Lung (tissue), 11 donors: ENCODE measurements at regions not wholly inside any gene's neighbourhood (a gene's known extent, or its start where the extent isn't known, plus 50 kb on each side); places are given as distances from the start of the nearest gene placed in this dataset.

Experiments used
- ATAC-seq: fragments of 200-7000 bp; cut with Tn5 transposase; one replicate; pipeline ENCODE4 v1.9.1; 2020; ENCODE audit warnings: moderate number of reproducible peaks; ENCODE audit not compliant: insufficient read depth, low FRiP score
- DNase-seq, 3 donors: peaks; one replicate each; pipeline ENCODE4 v3.0.0-alpha.2; 2013 to 2017
- H3K27ac ChIP-seq, 2 donors: one replicate each; pipeline ENCODE4 v1.5.1; 2013; ENCODE audit warnings: mild to moderate bottlenecking in 2 of 2, moderate library complexity in 2 of 2, control low read depth in 1 of 2, inconsistent platforms in 1 of 2, low read depth in 1 of 2, low read length in 1 of 2
- H3K27me3 ChIP-seq, 3 donors: one replicate each; pipeline ENCODE4 v1.5.1; 2013; ENCODE audit warnings: low read length in 2 of 3; ENCODE audit not compliant: control insufficient read depth in 3 of 3, insufficient read depth in 3 of 3
- H3K36me3 ChIP-seq, 4 donors: one replicate each; pipeline ENCODE4 v1.5.1; 2013; ENCODE audit warnings: low read length in 4 of 4, mild to moderate bottlenecking in 1 of 4, moderate library complexity in 1 of 4; ENCODE audit not compliant: control insufficient read depth in 4 of 4, insufficient read depth in 4 of 4
- H3K4me1 ChIP-seq, 5 donors: one replicate each; pipeline ENCODE4 v1.5.1; 2013; ENCODE audit warnings: low read length in 5 of 5, mild to moderate bottlenecking in 2 of 5, moderate library complexity in 1 of 5; ENCODE audit not compliant: control insufficient read depth in 5 of 5, insufficient read depth in 5 of 5
- H3K4me3 ChIP-seq: one replicate; pipeline ENCODE4 v1.5.1; 2013; ENCODE audit warnings: mild to moderate bottlenecking, control low read depth, moderate library complexity
- H3K9ac ChIP-seq, 2 donors: one replicate each; pipeline ENCODE4 v1.5.1; 2013; ENCODE audit warnings: low read length in 2 of 2, control low read depth in 1 of 2; ENCODE audit not compliant: insufficient read depth in 1 of 2
- H3K9me3 ChIP-seq, 4 donors: one replicate each; pipeline ENCODE4 v1.5.1; 2013; ENCODE audit warnings: low read length in 3 of 4, mild to moderate bottlenecking in 1 of 4, moderate library complexity in 1 of 4; ENCODE audit not compliant: control insufficient read depth in 4 of 4, insufficient read depth in 3 of 4
- WGBS, 2 donors: extraction: QIAGEN DNeasy Blood & Tissue Kit; methylation state at CpG; one replicate each; pipeline ENCODE4 v1.1.7; 2013; 5-methylcytosine and 5-hydroxymethylcytosine counted together
- TF ChIP-seq, protein P1 (sequence below): IDR thresholded peaks from 2 replicates; pipeline ENCODE4 v1.5.1; 2012; ENCODE audit warnings: mild to moderate bottlenecking; ENCODE audit errors: control extremely low read depth, extremely low read depth
- donor health status: control.
- donor health status: control.
- donor health status: Bipolar disorder and iron deficiency.
- donor health status: healthy.
- donor health status: DM: yes; HTN: yes; CAD: no.

DNA sequence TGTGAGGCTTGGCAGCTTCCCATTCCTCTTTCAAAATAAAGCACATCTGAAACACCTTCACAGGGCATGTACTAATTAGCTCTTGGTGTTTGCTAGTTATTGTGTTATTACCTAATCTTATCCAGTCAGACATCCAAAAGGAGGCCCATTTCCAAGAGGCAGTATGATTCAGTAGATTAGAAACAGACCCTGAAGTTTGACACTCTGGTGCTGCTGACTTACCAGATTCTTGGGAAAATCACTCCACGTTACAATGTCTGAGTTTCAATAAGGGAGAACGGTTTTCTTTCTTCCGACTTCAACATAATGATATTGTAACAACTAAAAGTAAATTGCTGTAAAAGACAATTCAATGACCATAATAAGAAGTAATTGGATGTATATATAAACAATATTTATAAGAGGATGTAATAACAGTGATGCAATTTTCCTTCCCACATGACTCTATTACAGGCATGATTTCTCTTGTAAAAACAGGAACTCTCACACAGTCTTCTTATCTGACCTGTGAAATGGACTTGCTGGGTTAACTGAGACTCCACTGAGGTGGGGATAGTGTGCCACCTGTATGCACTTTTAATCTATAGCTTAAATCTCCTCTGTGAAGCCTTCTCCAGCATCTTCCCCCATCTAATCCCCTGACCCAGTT is 181.3 kb upstream of the ELL2 start:
- Histone ChIP-seq H3K9ac (no peak overlapping the region), H3K9me3 (no peaks in the 10 kb centered on the region), H3K36me3 (no peaks in the 10 kb centered on the region), H3K27ac (no peak overlapping the region), H3K4me3 (no peak overlapping the region), H3K4me1 (no peaks in the 10 kb centered on the region), H3K27me3 (no peaks in the 10 kb centered on the region)
- ATAC-seq, result no peak
- WGBS, 2 donors, result 71 to 92% methylated on average over 3 of the region's 3 CpGs
- TF ChIP-seq, protein P1, sequence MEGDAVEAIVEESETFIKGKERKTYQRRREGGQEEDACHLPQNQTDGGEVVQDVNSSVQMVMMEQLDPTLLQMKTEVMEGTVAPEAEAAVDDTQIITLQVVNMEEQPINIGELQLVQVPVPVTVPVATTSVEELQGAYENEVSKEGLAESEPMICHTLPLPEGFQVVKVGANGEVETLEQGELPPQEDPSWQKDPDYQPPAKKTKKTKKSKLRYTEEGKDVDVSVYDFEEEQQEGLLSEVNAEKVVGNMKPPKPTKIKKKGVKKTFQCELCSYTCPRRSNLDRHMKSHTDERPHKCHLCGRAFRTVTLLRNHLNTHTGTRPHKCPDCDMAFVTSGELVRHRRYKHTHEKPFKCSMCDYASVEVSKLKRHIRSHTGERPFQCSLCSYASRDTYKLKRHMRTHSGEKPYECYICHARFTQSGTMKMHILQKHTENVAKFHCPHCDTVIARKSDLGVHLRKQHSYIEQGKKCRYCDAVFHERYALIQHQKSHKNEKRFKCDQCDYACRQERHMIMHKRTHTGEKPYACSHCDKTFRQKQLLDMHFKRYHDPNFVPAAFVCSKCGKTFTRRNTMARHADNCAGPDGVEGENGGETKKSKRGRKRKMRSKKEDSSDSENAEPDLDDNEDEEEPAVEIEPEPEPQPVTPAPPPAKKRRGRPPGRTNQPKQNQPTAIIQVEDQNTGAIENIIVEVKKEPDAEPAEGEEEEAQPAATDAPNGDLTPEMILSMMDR, result no peak
- no peak for DNase-seq

DNA sequence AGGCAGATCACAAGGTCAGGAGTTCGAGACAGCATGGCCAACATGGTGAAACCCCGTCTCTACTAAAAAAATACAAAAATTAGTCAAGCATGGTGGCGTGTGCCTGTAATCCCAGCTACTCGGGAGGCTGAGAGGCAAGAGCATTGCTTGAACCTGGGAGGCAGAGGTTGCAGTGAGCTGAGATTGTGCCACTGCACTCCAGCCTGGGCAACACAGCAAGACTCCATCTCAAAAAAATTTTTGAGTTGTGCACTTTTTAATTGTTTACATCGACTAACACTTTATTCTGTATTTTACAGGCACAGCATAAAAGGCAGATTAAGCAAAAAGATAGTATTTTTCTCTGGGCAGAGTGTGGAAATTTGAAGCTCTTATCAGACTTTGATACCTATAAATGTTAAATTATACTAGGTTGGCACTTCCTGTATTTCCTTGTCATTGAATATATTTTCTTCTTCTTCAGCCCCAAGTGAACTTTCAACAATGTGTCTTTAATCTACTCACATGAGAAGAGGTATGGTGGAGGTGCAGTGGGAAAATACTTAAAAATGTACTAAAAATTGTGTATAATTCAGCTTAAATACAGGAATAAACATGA is 180.6 kb upstream of the ELL2 start:
- Histone ChIP-seq H3K36me3 (no peaks in the 10 kb centered on the region), H3K27me3 (no peaks in the 10 kb centered on the region), H3K4me1 (no peaks in the 10 kb centered on the region), H3K9ac (no peak overlapping the region), H3K9me3 (no peaks in the 10 kb centered on the region), H3K4me3 (no peak overlapping the region), H3K27ac (no peak overlapping the region)
- TF ChIP-seq, protein P1, result no peak
- DNase-seq (no peak), ATAC-seq (no peak)
- 92 to 94% methylated on average over 5 of the region's 5 CpGs for WGBS, 2 donors

DNA sequence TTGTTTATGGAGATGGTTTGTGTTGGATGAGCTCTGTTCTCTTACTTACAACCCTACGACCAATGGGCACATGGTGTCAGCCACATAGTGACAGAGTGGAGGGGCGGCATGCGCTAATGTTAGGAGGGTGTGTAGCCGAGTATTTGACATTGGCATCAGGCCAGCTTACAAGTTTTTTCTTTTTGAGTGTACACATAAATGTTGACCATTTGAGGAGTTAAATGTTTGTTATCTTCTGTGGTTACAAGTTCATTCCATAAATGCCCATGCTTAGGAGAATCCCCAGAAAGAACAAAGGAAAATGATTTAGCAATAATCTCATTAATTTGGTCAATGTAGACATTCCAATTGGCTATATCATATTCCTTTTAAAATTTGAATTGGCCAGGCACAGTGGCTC is 180.1 kb upstream of the ELL2 start:
- Histone ChIP-seq H3K9me3 (no peaks in the 10 kb centered on the region), H3K9ac (no peak overlapping the region), H3K27ac (no peak overlapping the region), H3K4me3 (no peak overlapping the region), H3K27me3 (no peaks in the 10 kb centered on the region), H3K4me1 (no peaks in the 10 kb centered on the region), H3K36me3 (no peaks in the 10 kb centered on the region)
- DNase-seq (no peak), ATAC-seq (no peak)
- TF ChIP-seq, protein P1, result no peak
- 76 to 77% methylated on average over 4 of the region's 4 CpGs for WGBS, 2 donors
